ENCODE measurements at regions not wholly inside any gene's neighbourhood (a gene's known extent, or its start where the extent isn't known, plus 50 kb on each side); places are given as distances from the start of the nearest gene placed in this dataset.

DNA sequence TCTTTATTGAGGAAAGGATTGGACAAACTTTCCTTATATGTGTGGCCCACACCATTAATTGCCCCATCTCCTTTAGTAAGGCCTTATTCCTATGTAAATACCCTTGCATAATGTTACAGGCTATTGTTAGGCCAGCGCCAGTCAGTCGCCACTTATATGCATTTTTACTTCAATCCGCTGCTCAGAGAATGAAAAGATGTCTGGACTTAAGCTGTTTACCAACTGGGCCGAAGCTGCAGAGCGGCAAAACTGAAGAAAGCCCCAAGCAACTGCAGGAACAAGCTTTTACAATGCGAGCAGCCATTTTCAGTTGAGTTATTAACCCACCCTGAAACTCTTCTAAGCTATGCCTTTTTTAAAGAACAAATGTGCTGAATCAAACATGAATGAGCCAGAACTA, 92.1 kb upstream of the OTX2 start:
- TF ChIP-seq POLR2AphosphoS5 (IDR thresholded peaks at IDR 0.05): no peak
- no peak for TF ChIP-seq POLR2A (IDR thresholded peaks at IDR 0.05)
- TF ChIP-seq, protein P1, sequence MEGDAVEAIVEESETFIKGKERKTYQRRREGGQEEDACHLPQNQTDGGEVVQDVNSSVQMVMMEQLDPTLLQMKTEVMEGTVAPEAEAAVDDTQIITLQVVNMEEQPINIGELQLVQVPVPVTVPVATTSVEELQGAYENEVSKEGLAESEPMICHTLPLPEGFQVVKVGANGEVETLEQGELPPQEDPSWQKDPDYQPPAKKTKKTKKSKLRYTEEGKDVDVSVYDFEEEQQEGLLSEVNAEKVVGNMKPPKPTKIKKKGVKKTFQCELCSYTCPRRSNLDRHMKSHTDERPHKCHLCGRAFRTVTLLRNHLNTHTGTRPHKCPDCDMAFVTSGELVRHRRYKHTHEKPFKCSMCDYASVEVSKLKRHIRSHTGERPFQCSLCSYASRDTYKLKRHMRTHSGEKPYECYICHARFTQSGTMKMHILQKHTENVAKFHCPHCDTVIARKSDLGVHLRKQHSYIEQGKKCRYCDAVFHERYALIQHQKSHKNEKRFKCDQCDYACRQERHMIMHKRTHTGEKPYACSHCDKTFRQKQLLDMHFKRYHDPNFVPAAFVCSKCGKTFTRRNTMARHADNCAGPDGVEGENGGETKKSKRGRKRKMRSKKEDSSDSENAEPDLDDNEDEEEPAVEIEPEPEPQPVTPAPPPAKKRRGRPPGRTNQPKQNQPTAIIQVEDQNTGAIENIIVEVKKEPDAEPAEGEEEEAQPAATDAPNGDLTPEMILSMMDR (IDR thresholded peaks at IDR 0.05): no peak
- no peak for TF ChIP-seq EP300 (IDR thresholded peaks at IDR 0.05)

DNA sequence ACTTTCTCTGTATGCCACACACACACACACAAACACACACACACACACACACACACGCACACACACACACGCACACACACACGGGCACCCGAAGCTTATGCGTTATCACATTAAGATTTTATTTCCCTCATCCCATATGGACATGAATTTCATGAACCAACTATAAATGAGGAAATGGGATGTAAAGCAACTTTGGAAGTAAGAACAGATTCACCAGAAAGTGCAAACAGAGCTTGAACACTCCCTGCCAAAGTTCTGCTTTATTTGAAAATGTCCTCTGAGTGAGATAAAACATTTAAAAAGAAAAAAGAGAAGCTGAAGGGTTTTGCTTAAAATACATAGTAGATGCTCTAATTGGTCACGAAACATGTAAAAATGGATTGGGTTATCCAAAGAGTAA, 90.4 kb upstream of the OTX2 start:
- H3K4me3 ChIP-seq: no peak overlapping the region
- H3K27ac ChIP-seq: no peak overlapping the region
- TF ChIP-seq, protein P1 (IDR thresholded peaks at IDR 0.05): no peak
- TF ChIP-seq EP300 (IDR thresholded peaks at IDR 0.05): no peak
- no peak for TF ChIP-seq POLR2A (IDR thresholded peaks at IDR 0.05)
- TF ChIP-seq POLR2AphosphoS5 (IDR thresholded peaks at IDR 0.05): no peak

More for the DNA sequence above, 92.1 kb upstream of the OTX2 start:
- no peaks in the 10 kb centered on the region for H3K9me3 ChIP-seq
- no peak overlapping the region for H3K4me3 ChIP-seq
- WGBS, 2 donors (ENCODE audit: low coverage in 1 of 2): 73 to 77% methylated on average over 3 to 5 of the region's 6 CpGs
- H3K4me1 ChIP-seq: no peaks in the 10 kb centered on the region
- ATAC-seq: no peak
- H3K27me3 ChIP-seq: peaks cover 6% of the 10 kb centered on the region
- no peak overlapping the region for H3K27ac ChIP-seq
- H3K36me3 ChIP-seq: no peaks in the 10 kb centered on the region

DNA sequence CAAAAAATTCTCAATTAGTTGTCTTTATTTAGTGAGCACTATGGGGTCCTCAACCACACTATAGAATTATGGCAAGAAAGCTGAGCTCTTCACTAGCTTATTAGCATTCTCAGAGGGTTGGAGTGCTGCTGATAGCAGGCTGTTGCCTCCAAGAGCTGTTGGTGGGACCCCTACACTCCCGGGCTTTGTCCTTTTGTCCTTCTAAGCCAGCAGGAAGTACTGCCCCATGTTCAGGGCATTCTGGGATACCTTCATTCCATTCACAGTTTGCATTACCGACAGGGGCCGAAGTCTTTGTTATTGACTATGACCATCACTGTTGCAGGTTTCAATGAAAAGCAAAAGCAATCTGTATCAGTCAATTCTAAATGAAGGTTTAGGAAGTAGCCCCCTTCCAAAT, 89.5 kb upstream of the OTX2 start:
- no peak for ATAC-seq
- Histone ChIP-seq H3K36me3 (no peaks in the 10 kb centered on the region), H3K27ac (no peak overlapping the region), H3K4me3 (no peak overlapping the region), H3K27me3 (peaks cover 18% of the 10 kb centered on the region), H3K9me3 (no peaks in the 10 kb centered on the region), H3K4me1 (no peaks in the 10 kb centered on the region)
- 43 to 57% methylated on average over 1 to 3 of the region's 3 CpGs for WGBS, 2 donors (ENCODE audit: low coverage in 1 of 2)
- TF ChIP-seq POLR2A (IDR thresholded peaks at IDR 0.05): no peak
- no peak for TF ChIP-seq POLR2AphosphoS5 (IDR thresholded peaks at IDR 0.05)
- TF ChIP-seq EP300 (IDR thresholded peaks at IDR 0.05): no peak
- TF ChIP-seq, protein P1 (IDR thresholded peaks at IDR 0.05): no peak

More for the DNA sequence above, 90.4 kb upstream of the OTX2 start:
- H3K36me3 ChIP-seq: no peaks in the 10 kb centered on the region
- no peak for ATAC-seq
- 51 to 57% methylated on average over 1 to 6 of the region's 6 CpGs for WGBS, 2 donors (ENCODE audit: low coverage in 1 of 2)
- H3K4me1 ChIP-seq: no peaks in the 10 kb centered on the region
- H3K27me3 ChIP-seq: peaks cover 13% of the 10 kb centered on the region
- H3K9me3 ChIP-seq: no peaks in the 10 kb centered on the region

DNA sequence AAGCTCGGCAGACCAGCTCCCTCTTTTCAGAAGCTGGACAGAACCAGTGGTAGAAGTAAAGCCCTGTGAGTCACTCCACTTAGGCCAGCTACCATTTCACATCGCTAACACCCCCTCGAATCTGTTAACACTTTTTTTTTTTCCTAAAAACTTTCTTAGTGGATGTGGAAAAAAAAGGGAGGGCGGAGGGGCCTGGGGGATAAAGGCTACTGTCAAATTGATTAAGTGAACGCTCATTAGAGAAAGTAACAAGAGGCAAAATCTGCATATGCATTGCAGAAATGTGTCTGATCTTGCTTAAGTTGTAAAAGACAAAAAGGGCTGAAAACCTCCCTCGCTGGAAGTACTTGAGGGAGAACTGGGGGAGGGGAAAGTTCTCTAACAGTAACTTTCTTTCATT, 86.6 kb upstream of the OTX2 start:
- TF ChIP-seq POLR2A (IDR thresholded peaks at IDR 0.05) (no peak), POLR2AphosphoS5 (IDR thresholded peaks at IDR 0.05) (no peak), EP300 (IDR thresholded peaks at IDR 0.05) (no peak)
- TF ChIP-seq, protein P1 (IDR thresholded peaks at IDR 0.05): no peak
- peaks cover 12% of the 10 kb centered on the region for H3K27me3 ChIP-seq
- no peaks in the 10 kb centered on the region for H3K4me1 ChIP-seq
- no peak overlapping the region for H3K27ac ChIP-seq
- ATAC-seq: no peak
- 20 to 26% methylated on average over 4 to 6 of the region's 6 CpGs for WGBS, 2 donors (ENCODE audit: low coverage in 1 of 2)
- no peaks in the 10 kb centered on the region for H3K9me3 ChIP-seq
- H3K36me3 ChIP-seq: no peaks in the 10 kb centered on the region
- H3K4me3 ChIP-seq: no peak overlapping the region

DNA sequence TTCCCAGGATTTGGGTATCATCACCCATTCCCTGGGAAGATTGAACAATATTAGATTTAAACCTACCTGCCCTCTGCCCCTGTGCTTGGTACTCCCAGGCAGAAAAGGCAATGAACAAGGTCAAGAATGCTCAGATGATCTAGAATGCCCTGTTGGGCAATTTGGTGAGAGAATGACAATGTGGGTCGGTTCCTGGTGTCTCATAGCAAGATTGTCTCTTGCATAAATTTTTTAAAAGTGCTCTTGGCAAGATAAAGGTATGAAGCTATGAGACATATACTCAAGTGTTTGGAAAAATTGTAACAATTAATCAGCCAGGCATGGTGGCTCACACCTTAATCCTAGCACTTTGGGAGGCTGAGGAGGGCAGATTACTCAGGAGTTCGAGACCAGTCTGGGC, 86.0 kb upstream of the OTX2 start:
- no peak for ATAC-seq
- TF ChIP-seq EP300 (IDR thresholded peaks at IDR 0.05) (no peak), POLR2AphosphoS5 (IDR thresholded peaks at IDR 0.05) (no peak), POLR2A (IDR thresholded peaks at IDR 0.05) (no peak)
- TF ChIP-seq, protein P1 (IDR thresholded peaks at IDR 0.05): no peak
- 86 to 100% methylated on average over 1 of the region's 2 CpGs for WGBS, 2 donors (ENCODE audit: low coverage in 1 of 2)
- Histone ChIP-seq H3K9me3 (no peaks in the 10 kb centered on the region), H3K27me3 (peaks cover 12% of the 10 kb centered on the region), H3K4me1 (no peaks in the 10 kb centered on the region), H3K27ac (no peak overlapping the region), H3K36me3 (no peaks in the 10 kb centered on the region), H3K4me3 (no peak overlapping the region)

All from gastroesophageal sphincter (tissue), 4 donors.